Osteocyte (in vitro differentiated cells): ENCODE measurements at regions not wholly inside any gene's neighbourhood (a gene's known extent, or its start where the extent isn't known, plus 50 kb on each side); places are given as distances from the start of the nearest gene placed in this dataset.

ENCODE experiments used
- DNase-seq: peaks from one replicate; pipeline ENCODE4 v3.0.0; 2021; ENCODE audit warnings: mixed read lengths; ENCODE audit not compliant: unreplicated experiment; ENCODE audit errors: extremely low spot score
- H3K27ac Mint-ChIP-seq: one replicate; pipeline ENCODE4 v1.8.0; 2021; ENCODE audit warnings: mild to moderate bottlenecking, mixed read lengths; ENCODE audit not compliant: unreplicated experiment
- H3K27me3 Mint-ChIP-seq: one replicate; pipeline ENCODE4 v1.8.0; 2021; ENCODE audit warnings: mixed read lengths; ENCODE audit not compliant: unreplicated experiment
- H3K36me3 Mint-ChIP-seq: one replicate; pipeline ENCODE4 v1.8.0; 2021; ENCODE audit warnings: mixed read lengths; ENCODE audit not compliant: unreplicated experiment
- H3K4me1 Mint-ChIP-seq: one replicate; pipeline ENCODE4 v1.8.0; 2021; ENCODE audit warnings: mixed read lengths; ENCODE audit not compliant: unreplicated experiment
- H3K4me3 Mint-ChIP-seq: one replicate; pipeline ENCODE4 v1.8.0; 2021; ENCODE audit warnings: mild to moderate bottlenecking, moderate library complexity, mixed read lengths; ENCODE audit not compliant: unreplicated experiment
- H3K9me3 Mint-ChIP-seq: one replicate; pipeline ENCODE4 v1.8.0; 2021; ENCODE audit warnings: mixed read lengths; ENCODE audit not compliant: unreplicated experiment
- CTCF ChIP-seq: fragments of 200-600 bp; sonication (generic); IDR thresholded peaks from 2 replicates; pipeline ENCODE4 v1.5.0; 2021; ENCODE audit warnings: antibody characterized with exemption, mild to moderate bottlenecking, moderate library complexity

- H3K4me1 Mint-ChIP-seq, result no peaks in the 10 kb centered on the region
- no peaks in the 10 kb centered on the region for H3K36me3 Mint-ChIP-seq
- H3K4me3 Mint-ChIP-seq, result no peak overlapping the region
- no peaks in the 10 kb centered on the region for H3K9me3 Mint-ChIP-seq
- H3K27me3 Mint-ChIP-seq, result no peaks in the 10 kb centered on the region
- DNase-seq, result no peak
- no peak for TF ChIP-seq CTCF
- no peak overlapping the region for H3K27ac Mint-ChIP-seq
These were observed 435.7 kb upstream of the MDGA2 start for GRCh38 chr14:48111151-48111550.

- no peak for TF ChIP-seq CTCF
- peaks cover 14% of the 10 kb centered on the region for H3K9me3 Mint-ChIP-seq
- no peaks in the 10 kb centered on the region for H3K27me3 Mint-ChIP-seq
- no peaks in the 10 kb centered on the region for H3K36me3 Mint-ChIP-seq
- no peak for DNase-seq
- H3K27ac Mint-ChIP-seq, result no peak overlapping the region
- H3K4me3 Mint-ChIP-seq, result no peak overlapping the region
- no peaks in the 10 kb centered on the region for H3K4me1 Mint-ChIP-seq
These were observed 432.2 kb upstream of the MDGA2 start for GRCh38 chr14:48107646-48108045.

- Mint-ChIP-seq H3K4me1 (no peaks in the 10 kb centered on the region), H3K4me3 (no peak overlapping the region), H3K36me3 (no peaks in the 10 kb centered on the region), H3K9me3 (peaks cover 17% of the 10 kb centered on the region), H3K27me3 (no peaks in the 10 kb centered on the region), H3K27ac (no peak overlapping the region)
- TF ChIP-seq CTCF, result no peak
- DNase-seq, result no peak
These were observed 421.5 kb upstream of the MDGA2 start for GRCh38 chr14:48096897-48097296.

GRCh38 chr14:48086516-48086915 is 411.1 kb upstream of the MDGA2 start:
- Mint-ChIP-seq H3K27ac (no peak overlapping the region), H3K9me3 (no peaks in the 10 kb centered on the region), H3K4me3 (no peak overlapping the region), H3K36me3 (no peaks in the 10 kb centered on the region), H3K27me3 (no peaks in the 10 kb centered on the region), H3K4me1 (no peaks in the 10 kb centered on the region)
- DNase-seq, result no peak
- no peak for TF ChIP-seq CTCF

GRCh38 chr14:48075487-48075886 is 400.1 kb upstream of the MDGA2 start:
- no peak for TF ChIP-seq CTCF
- Mint-ChIP-seq H3K9me3 (no peaks in the 10 kb centered on the region), H3K27me3 (no peaks in the 10 kb centered on the region), H3K27ac (no peak overlapping the region), H3K4me1 (no peaks in the 10 kb centered on the region), H3K36me3 (no peaks in the 10 kb centered on the region), H3K4me3 (no peak overlapping the region)
- DNase-seq, result no peak
